ENCODE measurements at regions not wholly inside any gene's neighbourhood (a gene's known extent, or its start where the extent isn't known, plus 50 kb on each side); places are given as distances from the start of the nearest gene placed in this dataset.

DNA sequence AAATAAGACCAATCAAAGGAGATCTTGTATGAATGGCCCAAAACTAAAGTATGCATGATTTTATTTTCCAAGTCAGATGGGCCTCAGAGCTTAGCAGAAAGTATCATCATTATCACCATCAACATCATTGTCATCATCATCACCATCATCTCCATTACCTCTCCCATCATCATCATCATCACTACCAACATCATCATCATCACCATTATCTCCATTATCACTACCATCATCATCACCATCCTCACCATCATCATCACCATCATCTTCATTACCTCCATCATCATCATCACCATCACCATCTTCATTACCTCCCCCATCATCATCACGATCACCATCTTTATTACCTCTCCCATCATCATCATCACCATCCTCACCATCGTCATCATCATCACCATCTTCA, 363.9 kb downstream of the DHRSX start:
- TF ChIP-seq, protein P1, sequence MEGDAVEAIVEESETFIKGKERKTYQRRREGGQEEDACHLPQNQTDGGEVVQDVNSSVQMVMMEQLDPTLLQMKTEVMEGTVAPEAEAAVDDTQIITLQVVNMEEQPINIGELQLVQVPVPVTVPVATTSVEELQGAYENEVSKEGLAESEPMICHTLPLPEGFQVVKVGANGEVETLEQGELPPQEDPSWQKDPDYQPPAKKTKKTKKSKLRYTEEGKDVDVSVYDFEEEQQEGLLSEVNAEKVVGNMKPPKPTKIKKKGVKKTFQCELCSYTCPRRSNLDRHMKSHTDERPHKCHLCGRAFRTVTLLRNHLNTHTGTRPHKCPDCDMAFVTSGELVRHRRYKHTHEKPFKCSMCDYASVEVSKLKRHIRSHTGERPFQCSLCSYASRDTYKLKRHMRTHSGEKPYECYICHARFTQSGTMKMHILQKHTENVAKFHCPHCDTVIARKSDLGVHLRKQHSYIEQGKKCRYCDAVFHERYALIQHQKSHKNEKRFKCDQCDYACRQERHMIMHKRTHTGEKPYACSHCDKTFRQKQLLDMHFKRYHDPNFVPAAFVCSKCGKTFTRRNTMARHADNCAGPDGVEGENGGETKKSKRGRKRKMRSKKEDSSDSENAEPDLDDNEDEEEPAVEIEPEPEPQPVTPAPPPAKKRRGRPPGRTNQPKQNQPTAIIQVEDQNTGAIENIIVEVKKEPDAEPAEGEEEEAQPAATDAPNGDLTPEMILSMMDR (IDR thresholded peaks at IDR 0.05; ENCODE audit: low read depth, low read length), result no peak
- TF ChIP-seq POLR2A (IDR thresholded peaks at IDR 0.05; ENCODE audit: extremely low read depth, insufficient read length), result no peak
- TF ChIP-seq, protein P2, sequence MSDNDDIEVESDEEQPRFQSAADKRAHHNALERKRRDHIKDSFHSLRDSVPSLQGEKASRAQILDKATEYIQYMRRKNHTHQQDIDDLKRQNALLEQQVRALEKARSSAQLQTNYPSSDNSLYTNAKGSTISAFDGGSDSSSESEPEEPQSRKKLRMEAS (IDR thresholded peaks at IDR 0.05; ENCODE audit: low read depth, low read length), result no peak
